Adrenal gland (tissue), 9 donors: ENCODE measurements at regions not wholly inside any gene's neighbourhood (a gene's known extent, or its start where the extent isn't known, plus 50 kb on each side); places are given as distances from the start of the nearest gene placed in this dataset.
"Not testable (repeated sequence)": the region's sequence is repeated elsewhere in the genome, so short reads cannot be mapped to it uniquely, and the experiment has no call there.

Experiments used
- DNase-seq, 7 donors: peaks; one replicate each; pipeline ENCODE4 v3.0.0-alpha.2; 2019 to 2020
- H3K27ac ChIP-seq, 5 donors: fragments of 200-600 bp; sonication (generic) in 4 of 5; 1 replicate in 3 of 5; 2 replicates in 2 of 5; pipeline versions ENCODE4 v1.5.1 to v1.8.0; 2016 to 2020; ENCODE audit warnings: mild to moderate bottlenecking in 1 of 5
- H3K27me3 ChIP-seq: fragments of 200-600 bp; 2 replicates; pipeline ENCODE4 v1.8.0; 2021
- H3K36me3 ChIP-seq, 2 donors: fragments of 200-600 bp; replicated peaks in 1 of 2; 1 replicate in 1 of 2; 2 replicates in 1 of 2; pipeline versions ENCODE4 v1.5.1 to v1.8.0; 2018 to 2022
- H3K4me1 ChIP-seq, 2 donors: fragments of 200-600 bp; replicated peaks in 1 of 2; 1 replicate in 1 of 2; 2 replicates in 1 of 2; pipeline versions ENCODE4 v1.5.1 to v1.8.0; 2018 to 2021
- H3K4me3 ChIP-seq, 4 donors: fragments of 200-600 bp; sonication (generic) in 3 of 4; one replicate each; pipeline ENCODE4 v1.5.1; 2016 to 2018
- H3K9me3 ChIP-seq, 3 donors: fragments of 200-600 bp; sonication (generic) in 1 of 3; replicated peaks in 1 of 3; 1 replicate in 2 of 3; 2 replicates in 1 of 3; pipeline versions ENCODE4 v1.5.1 to v1.8.0; 2016 to 2021
- CTCF ChIP-seq, 6 experiments: fragments of 450-650 bp in 4 of 6; fragments of 200-600 bp in 2 of 6; sonication (generic) in 1 of 6; IDR thresholded peaks; 1 replicate in 5 of 6; 2 replicates in 1 of 6; pipeline versions ENCODE4 v1.5.1 to v1.8.0; 2016 to 2021; ENCODE audit warnings: antibody characterized with exemption in 6 of 6, mild to moderate bottlenecking in 2 of 6, moderate library complexity in 1 of 6
- POLR2A ChIP-seq, 2 donors: fragments of 450-650 bp; IDR thresholded peaks; one replicate each; pipeline ENCODE4 v1.6.1; 2017; ENCODE audit warnings: antibody characterized with exemption in 2 of 2, mild to moderate bottlenecking in 2 of 2, moderate library complexity in 1 of 2
- WGBS, 4 donors: extraction: QIAGEN DNeasy Blood & Tissue Kit in 2 of 4; methylation state at CpG; one replicate each; pipeline versions ENCODE4 v1.1.5 to v1.1.7; 2013 to 2017; 5-methylcytosine and 5-hydroxymethylcytosine counted together
- intact Hi-C, 2 donors: fragments of 100-400 bp; cut with DNase I; formaldehyde crosslinking; loops; one replicate each; pipeline versions ENCODE4 v1.14.1 to v1.15.0; 2022 to 2023
- donor health status: healthy with polysubstance abuse.
- donor health status: Bipolar disorder and iron deficiency.
- donor health status: DM: yes; HTN: yes; CAD: no.
- donor health status: DM: no; HTN: no; CAD: no.
- donor health status: DM: no; HTN: no; CAD: no.

GRCh38 chr18:8991155-8991554, 111.3 kb upstream of the NDUFV2 start:
- Histone ChIP-seq H3K27me3 (no peaks in the 10 kb centered on the region), H3K27ac (no peak overlapping the region), H3K9me3 (no peaks in the 10 kb centered on the region), H3K4me3 (no peak overlapping the region), H3K36me3 (no peaks in the 10 kb centered on the region), H3K4me1 (no peaks in the 10 kb centered on the region)
- intact Hi-C loops, result no loop called here
- TF ChIP-seq POLR2A (IDR thresholded peaks at IDR 0.05) (no peak), CTCF (IDR thresholded peaks at IDR 0.05) (no peak)
- WGBS, 4 donors, result 61 to 76% (median 69%) methylated on average over 2 of the region's 2 CpGs
- no peak for DNase-seq

- H3K9me3 ChIP-seq, H3K4me1 ChIP-seq, H3K27ac ChIP-seq, H3K36me3 ChIP-seq, H3K27me3 ChIP-seq, intact Hi-C loops, DNase-seq, H3K4me3 ChIP-seq: not testable (repeated sequence)
- WGBS, 4 donors, result 91 to 98% (median 91%) methylated on average over 4 of the region's 4 CpGs
These were observed 110.0 kb upstream of the NDUFV2 start for GRCh38 chr18:8992500-8992899.

GRCh38 chr18:8994603-8995002, 107.9 kb upstream of the NDUFV2 start:
- Histone ChIP-seq H3K36me3 (no peaks in the 10 kb centered on the region), H3K9me3 (no peaks in the 10 kb centered on the region), H3K27ac (no peak overlapping the region), H3K27me3 (peaks cover 2% of the 10 kb centered on the region), H3K4me3 (no peak overlapping the region), H3K4me1 (no peaks in the 10 kb centered on the region)
- 35 to 81% (median 48%) methylated on average over 2 of the region's 2 CpGs for WGBS, 4 donors
- intact Hi-C loops, result no loop called here
- TF ChIP-seq POLR2A (IDR thresholded peaks at IDR 0.05) (no peak), CTCF (IDR thresholded peaks at IDR 0.05) (no peak)
- no peak for DNase-seq

- no peaks in the 10 kb centered on the region for H3K36me3 ChIP-seq
- no peaks in the 10 kb centered on the region for H3K9me3 ChIP-seq
- intact Hi-C loops, result no loop called here
- WGBS, 4 donors, result 55 to 70% (median 64%) methylated on average over 3 of the region's 3 CpGs
- no peaks in the 10 kb centered on the region for H3K4me1 ChIP-seq
- H3K27ac ChIP-seq, result no peak overlapping the region
- H3K4me3 ChIP-seq, result no peak overlapping the region
- peaks cover 7% of the 10 kb centered on the region for H3K27me3 ChIP-seq
- TF ChIP-seq CTCF (IDR thresholded peaks at IDR 0.05) (no peak), POLR2A (IDR thresholded peaks at IDR 0.05) (no peak)
- no peak for DNase-seq
These were observed 107.4 kb upstream of the NDUFV2 start for GRCh38 chr18:8995096-8995495.

GRCh38 chr18:8996771-8997432, 105.6 kb upstream of the NDUFV2 start:
- no peak for DNase-seq
- peaks cover 11% of the 10 kb centered on the region for H3K27me3 ChIP-seq
- H3K4me1 ChIP-seq, result no peaks in the 10 kb centered on the region
- TF ChIP-seq CTCF (IDR thresholded peaks at IDR 0.05), result no peak
- no peak for TF ChIP-seq POLR2A (IDR thresholded peaks at IDR 0.05)
- H3K4me3 ChIP-seq, result no peak overlapping the region
- 46 to 73% (median 68%) methylated on average over 2 to 3 of the region's 3 CpGs for WGBS, 4 donors
- intact Hi-C loops, result no loop called here
- H3K36me3 ChIP-seq, result no peaks in the 10 kb centered on the region
- H3K9me3 ChIP-seq, result no peaks in the 10 kb centered on the region
- no peak overlapping the region for H3K27ac ChIP-seq
